ENCODE measurements at regions not wholly inside any gene's neighbourhood (a gene's known extent, or its start where the extent isn't known, plus 50 kb on each side); places are given as distances from the start of the nearest gene placed in this dataset.

- POLR2A ChIA-PET, result interaction anchor here (0.7 to 1.1 kb wide), 2 partner anchors 17 to 1616 kb away, joined by 4 to 6 read pairs; no protein-coding TSS in a partner anchor
- no peaks in the 10 kb centered on the region for H4K20me1 ChIP-seq (ENCODE audit: insufficient read depth, low read length)
- no peaks in the 10 kb centered on the region for H3K79me2 ChIP-seq (ENCODE audit: insufficient read depth, low read depth, low read length)
- no peak for DNase-seq (ENCODE audit: low spot score)
- intact Hi-C loops (cut with micrococcal nuclease; ENCODE audit: unreplicated experiment), result no loop called here
- CTCF ChIA-PET (ENCODE audit: unreplicated experiment), result no interaction called here
- H3K9me3 ChIP-seq (ENCODE audit: low read length), result no peaks in the 10 kb centered on the region
- TF ChIP-seq, protein P1, sequence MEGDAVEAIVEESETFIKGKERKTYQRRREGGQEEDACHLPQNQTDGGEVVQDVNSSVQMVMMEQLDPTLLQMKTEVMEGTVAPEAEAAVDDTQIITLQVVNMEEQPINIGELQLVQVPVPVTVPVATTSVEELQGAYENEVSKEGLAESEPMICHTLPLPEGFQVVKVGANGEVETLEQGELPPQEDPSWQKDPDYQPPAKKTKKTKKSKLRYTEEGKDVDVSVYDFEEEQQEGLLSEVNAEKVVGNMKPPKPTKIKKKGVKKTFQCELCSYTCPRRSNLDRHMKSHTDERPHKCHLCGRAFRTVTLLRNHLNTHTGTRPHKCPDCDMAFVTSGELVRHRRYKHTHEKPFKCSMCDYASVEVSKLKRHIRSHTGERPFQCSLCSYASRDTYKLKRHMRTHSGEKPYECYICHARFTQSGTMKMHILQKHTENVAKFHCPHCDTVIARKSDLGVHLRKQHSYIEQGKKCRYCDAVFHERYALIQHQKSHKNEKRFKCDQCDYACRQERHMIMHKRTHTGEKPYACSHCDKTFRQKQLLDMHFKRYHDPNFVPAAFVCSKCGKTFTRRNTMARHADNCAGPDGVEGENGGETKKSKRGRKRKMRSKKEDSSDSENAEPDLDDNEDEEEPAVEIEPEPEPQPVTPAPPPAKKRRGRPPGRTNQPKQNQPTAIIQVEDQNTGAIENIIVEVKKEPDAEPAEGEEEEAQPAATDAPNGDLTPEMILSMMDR (conservative IDR thresholded peaks at IDR 0.05; ENCODE audit: low read length), result no peak
- TF ChIP-seq EZH2phosphoT487 (IDR thresholded peaks at IDR 0.05; ENCODE audit: borderline replicate concordance, low read depth, low read length), result no peak
- no TSS peak for BruUV-seq (replicated peaks)
- no peaks in the 10 kb centered on the region for H3K9me2 ChIP-seq (ENCODE audit: insufficient read depth, low read length)
- no peaks in the 10 kb centered on the region for H3K4me1 ChIP-seq (ENCODE audit: insufficient read depth, low read length, poor library complexity, severe bottlenecking)
- no peak overlapping the region for H3K4me3 ChIP-seq (ENCODE audit: low read depth, low read length, poor library complexity, severe bottlenecking)
- no peak overlapping the region for H2AFZ ChIP-seq (ENCODE audit: low read length)
- H3K4me2 ChIP-seq (ENCODE audit: low read length), result no peak overlapping the region
- H3K36me3 ChIP-seq (ENCODE audit: insufficient read depth, low read length), result no peaks in the 10 kb centered on the region
- no peak overlapping the region for H3K27ac ChIP-seq (ENCODE audit: low read depth, low read length, poor library complexity, severe bottlenecking)
Measured at GRCh38 chr4:100026066-100026465, 76.0 kb upstream of the H2AZ1 start.

DNA sequence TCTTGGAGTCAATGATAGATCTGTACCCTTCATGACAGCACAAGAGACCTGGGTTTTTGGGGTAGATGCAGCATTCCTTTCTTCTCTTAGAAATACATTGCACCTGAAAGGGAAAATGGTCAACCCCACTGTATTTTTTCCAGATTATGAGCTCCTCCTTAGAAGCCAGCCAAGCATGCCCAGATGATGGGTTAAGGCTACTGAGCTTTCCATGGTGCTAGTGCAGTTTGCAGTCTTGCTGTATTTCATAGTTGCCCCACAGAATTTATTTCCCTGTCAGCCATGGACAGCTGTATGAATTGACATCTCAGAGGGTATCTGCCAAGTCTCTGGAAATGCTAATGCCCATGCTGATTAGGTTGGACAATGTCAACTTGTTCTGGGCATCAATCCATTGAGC, 73.7 kb upstream of the H2AZ1 start:
- TF ChIP-seq, protein P1 (conservative IDR thresholded peaks at IDR 0.05; ENCODE audit: low read length), result no peak
- TF ChIP-seq EZH2phosphoT487 (IDR thresholded peaks at IDR 0.05; ENCODE audit: borderline replicate concordance, low read depth, low read length), result no peak
- no peaks in the 10 kb centered on the region for H3K9me2 ChIP-seq (ENCODE audit: insufficient read depth, low read length)
- no peak overlapping the region for H3K4me2 ChIP-seq (ENCODE audit: low read length)
- H4K20me1 ChIP-seq (ENCODE audit: insufficient read depth, low read length), result no peaks in the 10 kb centered on the region
- DNase-seq (ENCODE audit: low spot score), result no peak
- BruUV-seq (replicated peaks), result no TSS peak
- ChIA-PET CTCF (ENCODE audit: unreplicated experiment) (no interaction called here), POLR2A (interaction anchor here (1.1 kb wide), 1 partner anchor 50 kb away, joined by 3 read pairs; no protein-coding TSS in a partner anchor)
- H3K4me1 ChIP-seq (ENCODE audit: insufficient read depth, low read length, poor library complexity, severe bottlenecking), result no peaks in the 10 kb centered on the region
- intact Hi-C loops (cut with micrococcal nuclease; ENCODE audit: unreplicated experiment), result no loop called here
- H3K79me2 ChIP-seq (ENCODE audit: insufficient read depth, low read depth, low read length), result no peaks in the 10 kb centered on the region
- H3K4me3 ChIP-seq (ENCODE audit: low read depth, low read length, poor library complexity, severe bottlenecking), result no peak overlapping the region
- no peak overlapping the region for H3K27ac ChIP-seq (ENCODE audit: low read depth, low read length, poor library complexity, severe bottlenecking)
- H3K36me3 ChIP-seq (ENCODE audit: insufficient read depth, low read length), result no peaks in the 10 kb centered on the region
- H3K9me3 ChIP-seq (ENCODE audit: low read length), result no peaks in the 10 kb centered on the region
- H2AFZ ChIP-seq (ENCODE audit: low read length), result no peak overlapping the region

DNA sequence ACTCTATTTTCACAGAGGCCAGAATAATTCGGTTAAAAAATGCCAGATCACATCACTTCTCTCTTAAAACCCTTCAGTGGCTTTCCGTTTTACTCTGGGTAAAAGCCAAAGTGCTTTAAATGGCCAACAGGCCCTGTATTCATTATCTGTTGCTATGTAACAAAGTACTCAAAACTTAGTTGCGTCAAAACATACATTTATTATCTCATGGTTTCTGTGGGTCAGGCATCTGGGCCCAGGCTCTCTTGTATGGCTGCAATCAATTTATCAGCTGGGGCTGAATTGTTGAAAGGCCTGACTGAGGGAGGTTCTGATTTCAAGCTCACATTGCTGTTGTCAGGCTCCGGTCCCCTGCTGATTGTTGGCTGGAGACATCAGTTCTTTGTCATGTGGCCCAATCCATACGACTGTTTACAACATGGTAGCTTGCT, 72.7 kb upstream of the H2AZ1 start:
- POLR2A ChIA-PET, result no interaction called here

More for the DNA sequence above, 72.7 kb upstream of the H2AZ1 start:
- H3K4me3 ChIP-seq (ENCODE audit: low read depth, low read length, poor library complexity, severe bottlenecking), result no peak overlapping the region
- no peaks in the 10 kb centered on the region for H3K79me2 ChIP-seq (ENCODE audit: insufficient read depth, low read depth, low read length)
- no peaks in the 10 kb centered on the region for H3K4me1 ChIP-seq (ENCODE audit: insufficient read depth, low read length, poor library complexity, severe bottlenecking)
- no TSS peak for BruUV-seq (replicated peaks)
- CTCF ChIA-PET (ENCODE audit: unreplicated experiment), result no interaction called here
- no peaks in the 10 kb centered on the region for H3K9me2 ChIP-seq (ENCODE audit: insufficient read depth, low read length)
- no peak for DNase-seq (ENCODE audit: low spot score)
- H3K4me2 ChIP-seq (ENCODE audit: low read length), result no peak overlapping the region
- intact Hi-C loops (cut with micrococcal nuclease; ENCODE audit: unreplicated experiment), result no loop called here
- H3K36me3 ChIP-seq (ENCODE audit: insufficient read depth, low read length), result no peaks in the 10 kb centered on the region
- TF ChIP-seq, protein P1 (conservative IDR thresholded peaks at IDR 0.05; ENCODE audit: low read length), result no peak
- TF ChIP-seq EZH2phosphoT487 (IDR thresholded peaks at IDR 0.05; ENCODE audit: borderline replicate concordance, low read depth, low read length), result no peak
- H3K27ac ChIP-seq (ENCODE audit: low read depth, low read length, poor library complexity, severe bottlenecking), result no peak overlapping the region
- no peaks in the 10 kb centered on the region for H4K20me1 ChIP-seq (ENCODE audit: insufficient read depth, low read length)
- H3K9me3 ChIP-seq (ENCODE audit: low read length), result no peaks in the 10 kb centered on the region
- no peak overlapping the region for H2AFZ ChIP-seq (ENCODE audit: low read length)
